GM23338 (cell line): ENCODE measurements at regions not wholly inside any gene's neighbourhood (a gene's known extent, or its start where the extent isn't known, plus 50 kb on each side); places are given as distances from the start of the nearest gene placed in this dataset.

Experiments
- ATAC-seq: fragments of 200-7000 bp; cut with Tn5 transposase; 3 replicates; pipeline ENCODE4 v1.9.1; 2020
- DNase-seq: peaks from one replicate; pipeline ENCODE4 v3.0.0-alpha.2; 2015; ENCODE audit warnings: low spot score
- H2AFZ ChIP-seq: fragments of 200-600 bp; sonication (generic); 2 replicates; pipeline ENCODE4 v1.8.0; 2016; ENCODE audit warnings: antibody characterized with exemption, mild to moderate bottlenecking, moderate library complexity
- H3F3A ChIP-seq: fragments of 200-600 bp; sonication (generic); replicated peaks from 2 replicates; pipeline ENCODE4 v1.8.0; 2017; ENCODE audit warnings: antibody characterized with exemption, mixed run types, low read depth
- H3K27ac ChIP-seq: fragments of 200-600 bp; sonication (generic); 2 replicates; pipeline ENCODE4 v1.6.1; 2016; ENCODE audit warnings: low read depth
- H3K27me3 ChIP-seq: fragments of 200-600 bp; sonication (generic); 2 replicates; pipeline ENCODE4 v1.8.0; 2016; ENCODE audit warnings: mild to moderate bottlenecking, mixed run types, moderate library complexity; ENCODE audit not compliant: insufficient read depth
- H3K36me3 ChIP-seq: fragments of 200-600 bp; sonication (generic); 2 replicates; pipeline ENCODE4 v1.8.0; 2016; ENCODE audit warnings: mild to moderate bottlenecking; ENCODE audit not compliant: insufficient read depth
- H3K4me1 ChIP-seq: fragments of 200-600 bp; sonication (generic); 2 replicates; pipeline ENCODE4 v1.8.0; 2016; ENCODE audit warnings: mild to moderate bottlenecking, moderate library complexity; ENCODE audit not compliant: insufficient read depth
- H3K4me2 ChIP-seq: fragments of 200-600 bp; sonication (generic); 2 replicates; pipeline ENCODE4 v1.7.1; 2017; ENCODE audit warnings: mixed run types
- H3K4me3 ChIP-seq: fragments of 200-600 bp; sonication (generic); 2 replicates; pipeline ENCODE4 v1.6.1; 2016; ENCODE audit warnings: mixed run types
- H3K79me2 ChIP-seq: fragments of 200-600 bp; sonication (generic); replicated peaks from 2 replicates; pipeline ENCODE4 v1.8.0; 2017; ENCODE audit warnings: mild to moderate bottlenecking; ENCODE audit not compliant: insufficient read depth
- H3K9me2 ChIP-seq: fragments of 200-600 bp; sonication (generic); 2 replicates; pipeline ENCODE4 v1.8.0; 2017; ENCODE audit not compliant: insufficient read depth
- H4K20me1 ChIP-seq: fragments of 200-600 bp; sonication (generic); replicated peaks from 2 replicates; pipeline ENCODE4 v1.8.0; 2017; ENCODE audit warnings: mild to moderate bottlenecking; ENCODE audit not compliant: insufficient read depth
- H3K27ac Mint-ChIP-seq: 2 replicates; pipeline ENCODE4 v1.8.0; 2020; ENCODE audit warnings: inconsistent platforms, mild to moderate bottlenecking, moderate library complexity, mixed read lengths
- H3K27me3 Mint-ChIP-seq: 3 replicates; pipeline ENCODE4 v1.8.0; 2022; ENCODE audit warnings: low read depth, mild to moderate bottlenecking, moderate library complexity, mixed read lengths, inconsistent platforms; ENCODE audit not compliant: insufficient read depth, poor library complexity
- H3K36me3 Mint-ChIP-seq: 3 replicates; pipeline ENCODE4 v1.8.0; 2021; ENCODE audit warnings: low read depth, mild to moderate bottlenecking, inconsistent platforms, moderate library complexity, mixed read lengths
- H3K4me1 Mint-ChIP-seq: 3 replicates; pipeline ENCODE4 v1.8.0; 2020; ENCODE audit warnings: mild to moderate bottlenecking, inconsistent platforms, mixed read lengths
- H3K4me3 Mint-ChIP-seq: 3 replicates; pipeline ENCODE4 v1.8.0; 2021; ENCODE audit warnings: moderate library complexity, mild to moderate bottlenecking, inconsistent platforms, mixed read lengths
- H3K9me3 Mint-ChIP-seq: 3 replicates; pipeline ENCODE4 v1.8.0; 2020; ENCODE audit warnings: moderate library complexity, mild to moderate bottlenecking, inconsistent platforms, mixed read lengths
- CREB1 ChIP-seq: fragments of 250-450 bp; sonication (Bioruptor Pico); IDR thresholded peaks from 2 replicates; pipeline ENCODE4 v1.5.0; 2020; ENCODE audit warnings: low read depth, mild to moderate bottlenecking, moderate library complexity
- CTCF ChIP-seq, 2 experiments: fragments of 200-600 bp in 1 of 2; sonication (generic) in 1 of 2; conservative IDR thresholded peaks; 2 replicates each; pipeline versions ENCODE4 v1.5.1 to v1.6.1; 2016 to 2017; ENCODE audit warnings: antibody characterized with exemption in 2 of 2, low read depth in 2 of 2, mild to moderate bottlenecking in 2 of 2, moderate library complexity in 1 of 2
- EZH2phosphoT487 ChIP-seq: fragments of 200-600 bp; sonication (generic); IDR thresholded peaks from one replicate; pipeline ENCODE4 v1.8.1; 2018; ENCODE audit warnings: antibody characterized with exemption; ENCODE audit not compliant: unreplicated experiment
- JUNB ChIP-seq: IDR thresholded peaks from one replicate; pipeline ENCODE4 v1.6.1; 2016; ENCODE audit warnings: antibody characterized with exemption; ENCODE audit not compliant: unreplicated experiment
- NANOG ChIP-seq: IDR thresholded peaks from 2 replicates; pipeline ENCODE4 v1.6.1; 2016; ENCODE audit warnings: antibody characterized with exemption, borderline replicate concordance
- POLR2AphosphoS5 ChIP-seq: IDR thresholded peaks from 2 replicates; pipeline ENCODE4 v1.6.1; 2016; ENCODE audit warnings: antibody characterized with exemption, low read depth
- STAT1 ChIP-seq: IDR thresholded peaks from one replicate; pipeline ENCODE4 v1.6.1; 2016; ENCODE audit warnings: antibody characterized with exemption; ENCODE audit not compliant: unreplicated experiment
- ZNF114 ChIP-seq: fragments of 250-450 bp; sonication (Bioruptor Pico); IDR thresholded peaks from 2 replicates; pipeline ENCODE4 v1.5.0; 2020; ENCODE audit warnings: mild to moderate bottlenecking, moderate library complexity
- ZNF331 ChIP-seq: fragments of 250-450 bp; sonication (Bioruptor Pico); IDR thresholded peaks from 2 replicates; pipeline ENCODE4 v1.5.0; 2020; ENCODE audit warnings: low read depth, mild to moderate bottlenecking, moderate library complexity
- TF ChIP-seq, protein P1 (sequence below): IDR thresholded peaks from 2 replicates; pipeline ENCODE4 v1.6.1; 2016; ENCODE audit warnings: antibody characterized with exemption

- H3K36me3 Mint-ChIP-seq = no peaks in the 10 kb centered on the region
- H3K27me3 Mint-ChIP-seq = no peaks in the 10 kb centered on the region
- TF ChIP-seq EZH2phosphoT487 (no peak), CTCF (conservative IDR thresholded peaks at IDR 0.05; ENCODE audit: low read depth in 2 of 2) (no peak), JUNB (no peak), ZNF331 (CRISPR knock-in tag) (no peak)
- TF ChIP-seq, protein P1, sequence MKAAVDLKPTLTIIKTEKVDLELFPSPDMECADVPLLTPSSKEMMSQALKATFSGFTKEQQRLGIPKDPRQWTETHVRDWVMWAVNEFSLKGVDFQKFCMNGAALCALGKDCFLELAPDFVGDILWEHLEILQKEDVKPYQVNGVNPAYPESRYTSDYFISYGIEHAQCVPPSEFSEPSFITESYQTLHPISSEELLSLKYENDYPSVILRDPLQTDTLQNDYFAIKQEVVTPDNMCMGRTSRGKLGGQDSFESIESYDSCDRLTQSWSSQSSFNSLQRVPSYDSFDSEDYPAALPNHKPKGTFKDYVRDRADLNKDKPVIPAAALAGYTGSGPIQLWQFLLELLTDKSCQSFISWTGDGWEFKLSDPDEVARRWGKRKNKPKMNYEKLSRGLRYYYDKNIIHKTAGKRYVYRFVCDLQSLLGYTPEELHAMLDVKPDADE = no peak
- DNase-seq (no peak), ATAC-seq (no peak)
- H3K4me1 Mint-ChIP-seq = no peaks in the 10 kb centered on the region
- Histone ChIP-seq H3F3A (no peaks in the 10 kb centered on the region), H3K4me2 (no peak overlapping the region), H4K20me1 (no peaks in the 10 kb centered on the region), H3K27ac (no peak overlapping the region), H3K9me2 (no peaks in the 10 kb centered on the region; the same call in 1 of the 2 replicates), H3K79me2 (no peaks in the 10 kb centered on the region), H3K4me1 (no peaks in the 10 kb centered on the region), H3K36me3 (no peaks in the 10 kb centered on the region), H3K27me3 (no peaks in the 10 kb centered on the region), H2AFZ (no peak overlapping the region), H3K4me3 (no peak overlapping the region)
- no peaks in the 10 kb centered on the region for H3K9me3 Mint-ChIP-seq
- H3K27ac Mint-ChIP-seq = no peak overlapping the region
- H3K4me3 Mint-ChIP-seq = no peak overlapping the region
Observed at GRCh38 chr4:181536811-181537434, 706.3 kb upstream of the TENM3 start.

DNA sequence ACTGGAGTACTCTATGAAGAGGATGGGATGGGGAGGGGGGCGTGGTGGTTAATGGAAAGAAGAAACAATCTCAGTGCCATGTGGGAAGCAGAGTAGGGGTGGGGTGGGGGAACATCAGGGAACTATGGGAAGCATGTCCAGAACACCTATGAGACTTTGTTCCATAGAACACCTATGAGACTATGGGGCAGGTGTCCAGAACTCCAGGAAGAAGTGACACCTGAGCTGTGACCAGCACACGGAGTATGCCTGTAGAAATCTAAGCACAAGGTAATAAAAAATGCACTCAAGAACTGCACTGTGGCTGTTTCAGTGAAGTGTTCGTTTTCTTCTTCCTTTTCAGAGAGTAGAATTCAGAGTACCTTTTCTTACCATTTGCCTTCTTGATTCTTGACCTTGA lies 704.8 kb upstream of the TENM3 start:
- Histone ChIP-seq H3F3A (no peaks in the 10 kb centered on the region), H3K27me3 (no peaks in the 10 kb centered on the region), H3K36me3 (no peaks in the 10 kb centered on the region), H3K4me2 (no peak overlapping the region), H3K4me1 (no peaks in the 10 kb centered on the region), H3K79me2 (no peaks in the 10 kb centered on the region), H3K4me3 (no peak overlapping the region), H2AFZ (no peak overlapping the region), H4K20me1 (no peaks in the 10 kb centered on the region), H3K27ac (no peak overlapping the region), H3K9me2 (peaks cover 6% of the 10 kb centered on the region; the same call in 1 of the 2 replicates)
- Mint-ChIP-seq H3K9me3 (no peaks in the 10 kb centered on the region), H3K27ac (no peak overlapping the region), H3K27me3 (no peaks in the 10 kb centered on the region), H3K36me3 (no peaks in the 10 kb centered on the region), H3K4me3 (no peak overlapping the region), H3K4me1 (no peaks in the 10 kb centered on the region)
- TF ChIP-seq ZNF331 (CRISPR knock-in tag) = no peak
- TF ChIP-seq POLR2AphosphoS5 = no peak
- TF ChIP-seq ZNF114 (CRISPR knock-in tag) = no peak
- no peak for TF ChIP-seq CREB1 (CRISPR knock-in tag)
- TF ChIP-seq JUNB = no peak
- no peak for TF ChIP-seq EZH2phosphoT487
- TF ChIP-seq STAT1 = no peak
- no peak for TF ChIP-seq CTCF (conservative IDR thresholded peaks at IDR 0.05; ENCODE audit: low read depth in 2 of 2)
- TF ChIP-seq, protein P1 = no peak
- no peak for TF ChIP-seq NANOG
- no peak for ATAC-seq
- DNase-seq = no peak
